ENCODE measurements at regions not wholly inside any gene's neighbourhood (a gene's known extent, or its start where the extent isn't known, plus 50 kb on each side); places are given as distances from the start of the nearest gene placed in this dataset.

GRCh38 chr20:11195899-11196558 is 522.2 kb upstream of the JAG1 start:
- TF ChIP-seq, protein P1, sequence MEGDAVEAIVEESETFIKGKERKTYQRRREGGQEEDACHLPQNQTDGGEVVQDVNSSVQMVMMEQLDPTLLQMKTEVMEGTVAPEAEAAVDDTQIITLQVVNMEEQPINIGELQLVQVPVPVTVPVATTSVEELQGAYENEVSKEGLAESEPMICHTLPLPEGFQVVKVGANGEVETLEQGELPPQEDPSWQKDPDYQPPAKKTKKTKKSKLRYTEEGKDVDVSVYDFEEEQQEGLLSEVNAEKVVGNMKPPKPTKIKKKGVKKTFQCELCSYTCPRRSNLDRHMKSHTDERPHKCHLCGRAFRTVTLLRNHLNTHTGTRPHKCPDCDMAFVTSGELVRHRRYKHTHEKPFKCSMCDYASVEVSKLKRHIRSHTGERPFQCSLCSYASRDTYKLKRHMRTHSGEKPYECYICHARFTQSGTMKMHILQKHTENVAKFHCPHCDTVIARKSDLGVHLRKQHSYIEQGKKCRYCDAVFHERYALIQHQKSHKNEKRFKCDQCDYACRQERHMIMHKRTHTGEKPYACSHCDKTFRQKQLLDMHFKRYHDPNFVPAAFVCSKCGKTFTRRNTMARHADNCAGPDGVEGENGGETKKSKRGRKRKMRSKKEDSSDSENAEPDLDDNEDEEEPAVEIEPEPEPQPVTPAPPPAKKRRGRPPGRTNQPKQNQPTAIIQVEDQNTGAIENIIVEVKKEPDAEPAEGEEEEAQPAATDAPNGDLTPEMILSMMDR (conservative IDR thresholded peaks at IDR 0.05): no peak
- no peak for TF ChIP-seq EZH2 (IDR thresholded peaks at IDR 0.05; ENCODE audit: low read depth)
